ENCODE measurements at regions not wholly inside any gene's neighbourhood (a gene's known extent, or its start where the extent isn't known, plus 50 kb on each side); places are given as distances from the start of the nearest gene placed in this dataset.
"Not testable (repeated sequence)": the region's sequence is repeated elsewhere in the genome, so short reads cannot be mapped to it uniquely, and the experiment has no call there.

DNA sequence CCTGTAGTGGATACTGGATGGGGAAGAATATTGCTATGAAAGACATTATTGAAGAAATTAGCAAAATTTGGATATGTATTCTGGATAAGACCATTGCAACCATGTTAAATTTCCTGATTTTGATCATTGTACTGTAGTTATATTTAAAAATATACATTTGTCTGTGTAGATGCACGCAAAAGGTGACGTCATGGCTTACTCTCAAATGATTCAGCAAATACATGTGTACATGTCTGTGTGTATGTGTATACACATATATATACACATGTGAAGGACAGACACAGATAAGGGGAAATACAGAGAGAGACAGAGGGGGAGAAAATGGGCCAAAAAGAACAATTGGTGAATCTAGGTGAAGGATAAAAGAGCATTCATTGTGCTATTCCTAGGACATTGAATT lies 82.3 kb upstream of the PLCB4 start:
- no peak overlapping the region for H3K4me3 ChIP-seq (ENCODE audit: low read depth, low read length)
- no peak for DNase-seq (ENCODE audit: low read depth)
- TF ChIP-seq, protein P1, sequence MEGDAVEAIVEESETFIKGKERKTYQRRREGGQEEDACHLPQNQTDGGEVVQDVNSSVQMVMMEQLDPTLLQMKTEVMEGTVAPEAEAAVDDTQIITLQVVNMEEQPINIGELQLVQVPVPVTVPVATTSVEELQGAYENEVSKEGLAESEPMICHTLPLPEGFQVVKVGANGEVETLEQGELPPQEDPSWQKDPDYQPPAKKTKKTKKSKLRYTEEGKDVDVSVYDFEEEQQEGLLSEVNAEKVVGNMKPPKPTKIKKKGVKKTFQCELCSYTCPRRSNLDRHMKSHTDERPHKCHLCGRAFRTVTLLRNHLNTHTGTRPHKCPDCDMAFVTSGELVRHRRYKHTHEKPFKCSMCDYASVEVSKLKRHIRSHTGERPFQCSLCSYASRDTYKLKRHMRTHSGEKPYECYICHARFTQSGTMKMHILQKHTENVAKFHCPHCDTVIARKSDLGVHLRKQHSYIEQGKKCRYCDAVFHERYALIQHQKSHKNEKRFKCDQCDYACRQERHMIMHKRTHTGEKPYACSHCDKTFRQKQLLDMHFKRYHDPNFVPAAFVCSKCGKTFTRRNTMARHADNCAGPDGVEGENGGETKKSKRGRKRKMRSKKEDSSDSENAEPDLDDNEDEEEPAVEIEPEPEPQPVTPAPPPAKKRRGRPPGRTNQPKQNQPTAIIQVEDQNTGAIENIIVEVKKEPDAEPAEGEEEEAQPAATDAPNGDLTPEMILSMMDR (conservative IDR thresholded peaks at IDR 0.05; ENCODE audit: low read depth, low read length): no peak

DNA sequence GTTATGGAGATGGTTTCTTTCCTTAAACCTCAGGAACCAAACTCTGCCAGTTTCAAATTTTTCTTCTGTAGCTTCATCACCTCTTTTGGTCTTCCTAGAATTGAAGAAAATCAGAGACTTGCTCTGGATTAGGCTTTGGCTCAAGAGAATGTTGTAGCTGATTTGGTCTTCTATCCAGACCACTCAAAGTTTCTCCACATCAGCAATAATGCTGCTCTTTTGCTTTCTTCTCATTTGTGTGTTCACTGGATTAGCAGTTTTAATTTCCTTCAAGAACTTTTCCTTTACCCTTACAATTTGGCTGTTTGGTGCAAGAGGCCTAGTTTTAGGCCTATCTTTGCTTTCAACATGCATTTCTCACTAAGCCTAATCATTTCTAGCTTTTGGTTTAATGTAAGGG lies 78.1 kb upstream of the PLCB4 start:
- H3K4me3 ChIP-seq (ENCODE audit: low read depth, low read length): no peak overlapping the region
- no peak for DNase-seq (ENCODE audit: low read depth)
- TF ChIP-seq, protein P1 (conservative IDR thresholded peaks at IDR 0.05; ENCODE audit: low read depth, low read length): no peak

DNA sequence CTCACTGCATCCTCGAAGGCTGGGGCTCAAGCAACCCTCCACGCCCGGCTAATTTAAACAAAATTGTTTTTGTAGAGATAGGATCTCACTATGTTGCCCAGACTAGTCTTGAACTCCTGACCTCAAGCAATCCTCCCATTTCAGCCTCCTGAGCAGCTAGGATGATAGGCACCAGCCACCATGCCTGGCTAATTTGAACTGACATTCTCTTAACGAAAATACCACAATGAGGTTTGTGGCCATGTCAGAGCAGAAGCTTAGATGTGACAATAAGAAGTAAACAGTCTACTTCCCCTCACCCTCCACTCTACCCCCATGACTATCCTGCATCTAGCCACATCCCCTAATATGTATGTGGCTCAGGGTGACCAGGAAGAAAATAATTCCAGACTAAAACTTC lies 74.8 kb upstream of the PLCB4 start:
- TF ChIP-seq, protein P1 (conservative IDR thresholded peaks at IDR 0.05; ENCODE audit: low read depth, low read length): no peak
- no peak overlapping the region for H3K4me3 ChIP-seq (ENCODE audit: low read depth, low read length)
- DNase-seq (ENCODE audit: low read depth): no peak

DNA sequence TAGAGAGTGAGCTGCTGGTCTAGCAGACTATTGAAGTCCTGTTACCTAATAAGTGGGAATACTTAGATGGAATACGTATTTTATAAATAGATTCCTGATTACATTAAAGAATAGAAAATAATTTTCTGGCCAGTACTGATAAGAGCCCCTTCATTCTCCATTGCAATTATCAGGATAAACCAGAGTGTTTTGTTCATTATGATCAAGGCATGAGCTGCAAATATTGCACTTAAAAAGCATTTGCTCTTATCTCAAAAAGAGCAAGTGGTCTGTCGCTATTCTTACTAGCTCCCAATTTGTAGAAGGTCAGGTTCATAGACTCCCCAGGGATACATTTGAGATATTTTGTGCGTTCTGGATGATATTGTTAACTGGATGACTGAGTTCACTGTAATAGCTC lies 73.1 kb upstream of the PLCB4 start:
- no peak overlapping the region for H3K4me3 ChIP-seq (ENCODE audit: low read depth, low read length)
- TF ChIP-seq, protein P1 (conservative IDR thresholded peaks at IDR 0.05; ENCODE audit: low read depth, low read length): no peak

DNA sequence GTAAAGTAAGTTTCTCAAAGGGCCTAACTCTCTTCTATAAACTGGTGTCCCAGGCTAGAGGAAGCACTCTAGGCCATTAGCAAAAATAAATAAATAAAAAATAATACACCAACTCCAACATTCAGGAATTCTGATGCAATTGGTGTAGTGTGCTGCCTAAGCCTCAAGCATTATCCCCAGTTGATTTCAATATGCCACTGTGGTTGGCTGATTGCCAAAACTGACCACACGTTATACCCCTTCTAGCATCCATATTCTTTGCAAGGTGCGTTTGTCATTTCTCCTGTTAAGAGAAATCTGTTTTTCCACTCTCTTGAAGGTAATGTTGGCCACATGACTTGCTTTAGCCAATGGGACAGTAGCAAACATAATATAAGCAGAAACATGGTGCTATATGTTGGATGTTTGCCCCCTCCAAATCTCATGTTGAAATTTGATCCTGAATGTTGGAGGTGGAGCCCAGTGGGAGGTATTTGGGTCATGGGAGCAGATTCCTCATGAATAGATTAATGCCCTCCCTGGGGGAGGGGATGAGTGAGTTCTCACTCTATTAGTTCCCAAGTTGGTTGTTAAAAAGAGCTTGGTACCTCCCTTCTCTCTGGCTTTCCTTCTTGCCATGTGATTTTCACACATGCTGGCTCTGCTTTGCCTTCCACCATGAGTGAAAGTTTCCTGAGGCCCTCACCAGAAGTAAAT lies 71.9 kb upstream of the PLCB4 start:
- no peak for DNase-seq (ENCODE audit: low read depth)
- no peak overlapping the region for H3K4me3 ChIP-seq (ENCODE audit: low read depth, low read length)
- TF ChIP-seq, protein P1 (conservative IDR thresholded peaks at IDR 0.05; ENCODE audit: low read depth, low read length): no peak

More for the DNA sequence above, 73.1 kb upstream of the PLCB4 start:
- no peak for DNase-seq (ENCODE audit: low read depth)

DNA sequence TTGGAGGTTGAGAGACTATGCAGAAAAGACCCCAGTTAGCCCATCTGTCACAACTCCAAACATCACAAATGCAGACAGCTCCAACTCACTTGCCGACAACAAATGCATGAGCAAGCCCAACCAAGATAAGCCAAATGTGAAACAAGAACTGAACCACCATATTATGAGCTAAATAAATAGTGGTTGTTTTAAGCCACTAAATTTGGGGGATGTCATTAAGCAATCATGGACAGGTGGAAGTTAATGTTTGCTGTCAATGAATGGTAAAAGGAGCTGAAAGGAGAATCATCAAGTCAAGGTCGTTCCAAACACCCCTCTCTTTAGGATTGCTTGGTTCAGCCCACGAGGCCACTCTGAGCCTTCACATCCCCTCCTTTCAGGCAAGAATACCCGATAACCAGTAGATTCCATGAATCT lies 71.2 kb upstream of the PLCB4 start:
- DNase-seq (ENCODE audit: low read depth): no peak
- TF ChIP-seq, protein P1 (conservative IDR thresholded peaks at IDR 0.05; ENCODE audit: low read depth, low read length): no peak
- no peak overlapping the region for H3K4me3 ChIP-seq (ENCODE audit: low read depth, low read length)

DNA sequence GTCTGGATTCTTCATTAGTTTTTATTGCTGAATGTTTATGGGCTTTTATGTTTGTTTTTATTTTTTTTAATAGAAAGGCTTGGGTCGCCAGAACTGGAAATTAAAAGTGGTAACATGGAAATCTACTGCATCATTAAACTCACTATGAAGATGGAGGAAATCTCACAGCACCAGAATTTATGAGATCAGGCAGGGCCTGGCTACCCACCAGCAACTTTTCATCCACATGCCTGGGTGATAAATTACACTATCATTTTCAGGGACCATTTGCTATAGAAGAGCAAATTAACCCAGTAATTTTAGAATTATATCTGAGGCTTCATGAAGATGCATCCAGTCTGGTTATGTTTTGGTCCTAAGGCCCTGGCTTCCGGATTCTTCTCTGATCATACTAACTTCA lies 57.8 kb upstream of the PLCB4 start:
- TF ChIP-seq, protein P1 (conservative IDR thresholded peaks at IDR 0.05; ENCODE audit: low read depth, low read length): no peak
- no peak for DNase-seq (ENCODE audit: low read depth)
- H3K4me3 ChIP-seq (ENCODE audit: low read depth, low read length): no peak overlapping the region

DNA sequence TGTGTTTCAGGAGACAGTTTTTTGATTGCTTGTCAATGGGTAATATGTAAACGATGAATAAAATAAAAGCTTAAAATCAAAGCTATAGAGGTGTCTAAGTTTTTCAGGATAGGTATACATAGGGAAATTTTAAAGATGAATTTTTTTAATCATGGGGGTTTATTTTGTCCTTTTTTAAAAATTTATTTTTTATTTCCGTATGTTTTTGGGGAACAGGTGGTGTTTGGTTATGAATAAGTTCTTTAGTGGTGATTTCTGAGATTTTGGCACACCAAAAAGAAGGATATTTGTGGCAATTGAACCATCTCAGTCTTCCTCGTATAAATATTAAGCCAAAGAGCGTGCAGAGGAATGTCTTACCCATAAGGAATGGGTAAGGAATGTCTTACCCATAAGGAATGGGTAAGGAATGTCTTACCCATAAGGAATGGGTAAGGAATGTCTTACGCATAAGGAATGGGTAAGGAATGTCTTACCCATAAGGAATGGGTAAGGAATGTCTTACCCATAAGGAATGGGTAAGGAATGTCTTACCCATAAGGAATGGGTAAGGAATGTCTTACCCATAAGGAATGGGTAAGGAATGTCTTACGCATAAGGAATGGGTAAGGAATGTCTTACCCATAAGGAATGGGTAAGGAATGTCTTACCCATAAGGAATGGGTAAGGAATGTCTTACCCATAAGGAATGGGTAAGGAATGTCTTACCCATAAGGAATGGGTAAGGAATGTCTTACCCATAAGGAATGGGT lies 53.5 kb upstream of the PLCB4 start:
- not testable (repeated sequence) for DNase-seq (ENCODE audit: low read depth)

More for the DNA sequence above, 53.5 kb upstream of the PLCB4 start:
- not testable (repeated sequence) for H3K4me3 ChIP-seq (ENCODE audit: low read depth, low read length)
